C4-2B (cell line): ENCODE measurements at regions not wholly inside any gene's neighbourhood (a gene's known extent, or its start where the extent isn't known, plus 50 kb on each side); places are given as distances from the start of the nearest gene placed in this dataset.
"Not testable (repeated sequence)": the region's sequence is repeated elsewhere in the genome, so short reads cannot be mapped to it uniquely, and the experiment has no call there.

Experiments used
- ZFX ChIP-seq: fragments of 450-650 bp; IDR thresholded peaks from 2 replicates; pipeline ENCODE4 v1.6.1; 2017
- TF ChIP-seq, protein P1 (sequence below): fragments of 450-650 bp; conservative IDR thresholded peaks from 2 replicates; pipeline ENCODE4 v1.5.1; 2017; ENCODE audit warnings: mild to moderate bottlenecking

DNA sequence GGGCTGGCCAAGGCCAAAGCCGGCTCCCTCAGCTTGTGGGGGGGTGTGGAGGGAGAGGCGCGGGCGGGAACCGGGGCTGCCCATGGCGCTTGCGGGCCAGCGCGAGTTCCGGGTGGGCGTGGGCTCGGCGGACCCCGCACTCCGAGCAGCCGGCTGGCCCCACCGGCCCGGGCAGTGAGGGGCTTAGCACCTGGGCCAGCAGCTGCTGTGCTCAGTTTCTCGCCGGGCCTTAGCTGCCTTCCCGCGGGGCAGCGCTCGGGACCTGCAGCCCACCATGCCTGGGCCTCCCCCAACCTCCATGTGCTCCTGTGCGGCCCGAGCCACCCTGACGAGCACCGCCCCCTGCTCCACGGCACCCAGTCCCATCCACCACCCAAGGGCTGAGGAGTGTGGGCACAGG lies 150.7 kb upstream of the LRIG1 start:
- TF ChIP-seq, protein P1, sequence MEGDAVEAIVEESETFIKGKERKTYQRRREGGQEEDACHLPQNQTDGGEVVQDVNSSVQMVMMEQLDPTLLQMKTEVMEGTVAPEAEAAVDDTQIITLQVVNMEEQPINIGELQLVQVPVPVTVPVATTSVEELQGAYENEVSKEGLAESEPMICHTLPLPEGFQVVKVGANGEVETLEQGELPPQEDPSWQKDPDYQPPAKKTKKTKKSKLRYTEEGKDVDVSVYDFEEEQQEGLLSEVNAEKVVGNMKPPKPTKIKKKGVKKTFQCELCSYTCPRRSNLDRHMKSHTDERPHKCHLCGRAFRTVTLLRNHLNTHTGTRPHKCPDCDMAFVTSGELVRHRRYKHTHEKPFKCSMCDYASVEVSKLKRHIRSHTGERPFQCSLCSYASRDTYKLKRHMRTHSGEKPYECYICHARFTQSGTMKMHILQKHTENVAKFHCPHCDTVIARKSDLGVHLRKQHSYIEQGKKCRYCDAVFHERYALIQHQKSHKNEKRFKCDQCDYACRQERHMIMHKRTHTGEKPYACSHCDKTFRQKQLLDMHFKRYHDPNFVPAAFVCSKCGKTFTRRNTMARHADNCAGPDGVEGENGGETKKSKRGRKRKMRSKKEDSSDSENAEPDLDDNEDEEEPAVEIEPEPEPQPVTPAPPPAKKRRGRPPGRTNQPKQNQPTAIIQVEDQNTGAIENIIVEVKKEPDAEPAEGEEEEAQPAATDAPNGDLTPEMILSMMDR: not testable (repeated sequence)
- TF ChIP-seq ZFX: not testable (repeated sequence)
